ENCODE measurements at regions not wholly inside any gene's neighbourhood (a gene's known extent, or its start where the extent isn't known, plus 50 kb on each side); places are given as distances from the start of the nearest gene placed in this dataset.

- TF ChIP-seq, protein P1, sequence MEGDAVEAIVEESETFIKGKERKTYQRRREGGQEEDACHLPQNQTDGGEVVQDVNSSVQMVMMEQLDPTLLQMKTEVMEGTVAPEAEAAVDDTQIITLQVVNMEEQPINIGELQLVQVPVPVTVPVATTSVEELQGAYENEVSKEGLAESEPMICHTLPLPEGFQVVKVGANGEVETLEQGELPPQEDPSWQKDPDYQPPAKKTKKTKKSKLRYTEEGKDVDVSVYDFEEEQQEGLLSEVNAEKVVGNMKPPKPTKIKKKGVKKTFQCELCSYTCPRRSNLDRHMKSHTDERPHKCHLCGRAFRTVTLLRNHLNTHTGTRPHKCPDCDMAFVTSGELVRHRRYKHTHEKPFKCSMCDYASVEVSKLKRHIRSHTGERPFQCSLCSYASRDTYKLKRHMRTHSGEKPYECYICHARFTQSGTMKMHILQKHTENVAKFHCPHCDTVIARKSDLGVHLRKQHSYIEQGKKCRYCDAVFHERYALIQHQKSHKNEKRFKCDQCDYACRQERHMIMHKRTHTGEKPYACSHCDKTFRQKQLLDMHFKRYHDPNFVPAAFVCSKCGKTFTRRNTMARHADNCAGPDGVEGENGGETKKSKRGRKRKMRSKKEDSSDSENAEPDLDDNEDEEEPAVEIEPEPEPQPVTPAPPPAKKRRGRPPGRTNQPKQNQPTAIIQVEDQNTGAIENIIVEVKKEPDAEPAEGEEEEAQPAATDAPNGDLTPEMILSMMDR (IDR thresholded peaks at IDR 0.05; ENCODE audit: low read depth, low read length, missing control alignments) = no peak
- DNase-seq = no peak
- H3K36me3 ChIP-seq (replicated peaks) = no peaks in the 10 kb centered on the region
- H3K27ac ChIP-seq = no peak overlapping the region
- in situ Hi-C loops (cut with HindIII; ENCODE audit: low pct_ligation_motif_present, low sequenced_read_pairs) = no loop called here
- no peaks in the 10 kb centered on the region for H3K27me3 ChIP-seq (replicated peaks)
- H3K4me3 ChIP-seq (ENCODE audit: low read depth, low read length) = no peak overlapping the region
Measured at GRCh38 chr4:140258476-140258875, 104.5 kb upstream of the MAML3 start.

GRCh38 chr4:140257461-140258305, 103.7 kb upstream of the MAML3 start:
- TF ChIP-seq, protein P1 (IDR thresholded peaks at IDR 0.05; ENCODE audit: low read depth, low read length, missing control alignments) = no peak
- no peaks in the 10 kb centered on the region for H3K27me3 ChIP-seq (replicated peaks)
- no peak overlapping the region for H3K4me3 ChIP-seq (ENCODE audit: low read depth, low read length)
- H3K27ac ChIP-seq = no peak overlapping the region
- DNase-seq = no peak
- H3K36me3 ChIP-seq (replicated peaks) = no peaks in the 10 kb centered on the region
- in situ Hi-C loops (cut with HindIII; ENCODE audit: low pct_ligation_motif_present, low sequenced_read_pairs) = no loop called here

DNA sequence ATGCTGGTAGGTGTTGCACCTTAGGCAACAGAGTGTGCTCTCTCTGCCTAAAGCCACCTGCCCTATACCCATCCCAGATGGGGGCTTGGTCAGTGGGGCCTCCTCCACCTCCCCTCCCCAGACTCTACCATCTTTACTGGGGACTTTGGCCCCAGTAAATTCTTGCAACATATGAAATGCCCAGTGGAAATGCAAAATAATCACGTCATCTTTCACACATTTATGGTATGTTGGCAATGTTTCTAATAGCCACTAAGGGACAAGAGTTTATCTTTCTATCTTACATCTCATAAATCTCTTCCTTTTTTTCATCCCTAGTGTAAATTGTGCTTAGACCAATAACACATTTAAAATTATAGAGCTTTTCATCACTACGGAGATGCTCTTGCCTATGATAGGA, 103.0 kb upstream of the MAML3 start:
- Histone ChIP-seq H3K4me3 (ENCODE audit: low read depth, low read length) (no peak overlapping the region), H3K36me3 (replicated peaks) (no peaks in the 10 kb centered on the region), H3K27ac (peak overlapping the region; percentile 16), H3K27me3 (replicated peaks) (no peaks in the 10 kb centered on the region)
- in situ Hi-C loops (cut with HindIII; ENCODE audit: low pct_ligation_motif_present, low sequenced_read_pairs) = no loop called here
- TF ChIP-seq, protein P1 (IDR thresholded peaks at IDR 0.05; ENCODE audit: low read depth, low read length, missing control alignments) = no peak
- no peak for DNase-seq

DNA sequence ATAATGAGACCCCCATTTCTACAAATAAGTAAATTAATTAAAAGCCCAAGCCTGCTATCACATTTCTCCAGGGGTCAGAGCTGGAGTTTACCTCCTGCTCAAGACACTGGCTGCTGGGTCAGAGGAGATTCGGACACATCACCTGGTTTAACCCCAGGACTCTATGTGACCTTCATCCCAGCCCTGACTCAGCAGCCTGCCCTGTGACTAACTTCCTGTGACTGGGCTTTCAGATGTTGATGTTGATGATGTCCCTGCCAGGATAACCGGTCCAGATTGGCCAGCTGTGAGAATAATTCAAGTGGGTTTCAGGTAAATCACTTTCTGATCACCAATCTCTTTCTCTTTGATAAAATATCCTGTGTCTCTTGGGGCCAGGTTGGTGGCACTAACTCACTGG, 102.4 kb upstream of the MAML3 start:
- DNase-seq = peak; percentile 68
- in situ Hi-C loops (cut with HindIII; ENCODE audit: low pct_ligation_motif_present, low sequenced_read_pairs) = no loop called here
- Histone ChIP-seq H3K36me3 (replicated peaks) (no peaks in the 10 kb centered on the region), H3K27me3 (replicated peaks) (no peaks in the 10 kb centered on the region), H3K27ac (peak overlapping the region; percentile 16), H3K4me3 (ENCODE audit: low read depth, low read length) (no peak overlapping the region)
- TF ChIP-seq, protein P1 (IDR thresholded peaks at IDR 0.05; ENCODE audit: low read depth, low read length, missing control alignments) = no peak

DNA sequence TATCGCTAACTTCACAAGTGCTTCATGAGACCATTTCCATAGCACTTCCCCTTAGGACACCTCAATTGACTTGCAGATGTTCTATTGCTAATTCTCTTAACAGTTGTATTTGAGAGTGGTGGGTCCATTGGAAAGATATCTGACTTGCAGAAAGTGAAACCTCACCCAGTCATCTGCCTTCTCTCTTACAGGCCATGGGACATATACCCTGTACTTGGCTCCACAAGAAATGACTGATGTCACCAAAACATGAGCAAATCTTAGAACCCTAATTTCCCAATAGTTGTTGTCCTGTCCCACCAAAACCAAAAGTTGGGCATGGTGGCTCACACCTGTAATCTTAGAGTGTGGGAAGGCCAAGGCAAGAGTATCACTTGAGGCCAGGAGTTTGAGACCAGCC, 101.9 kb upstream of the MAML3 start:
- no peaks in the 10 kb centered on the region for H3K27me3 ChIP-seq (replicated peaks)
- no peaks in the 10 kb centered on the region for H3K36me3 ChIP-seq (replicated peaks)
- peak overlapping the region; percentile 11 for H3K27ac ChIP-seq
- no peak for DNase-seq
- no peak overlapping the region for H3K4me3 ChIP-seq (ENCODE audit: low read depth, low read length)
- TF ChIP-seq, protein P1 (IDR thresholded peaks at IDR 0.05; ENCODE audit: low read depth, low read length, missing control alignments) = no peak
- in situ Hi-C loops (cut with HindIII; ENCODE audit: low pct_ligation_motif_present, low sequenced_read_pairs) = no loop called here

DNA sequence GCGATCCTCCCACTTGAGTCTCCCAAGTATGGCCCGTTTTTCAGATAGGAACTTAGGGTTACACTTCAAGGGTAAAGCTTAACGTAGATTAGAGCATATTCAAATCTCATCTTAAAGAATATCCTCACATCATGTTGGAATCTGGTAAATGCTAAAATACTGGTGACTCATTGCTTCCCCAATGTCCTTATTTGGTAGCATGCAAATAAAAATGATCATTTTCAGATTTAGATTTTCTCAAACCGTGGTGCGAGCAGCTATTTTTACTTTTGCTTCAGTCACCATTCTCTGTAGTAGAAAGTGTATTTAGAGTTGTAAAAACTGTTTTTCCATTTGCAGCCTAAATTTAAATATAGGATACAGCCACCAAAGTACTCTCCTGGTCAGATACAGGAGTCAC, 101.5 kb upstream of the MAML3 start:
- H3K36me3 ChIP-seq (replicated peaks) = no peaks in the 10 kb centered on the region
- TF ChIP-seq, protein P1 (IDR thresholded peaks at IDR 0.05; ENCODE audit: low read depth, low read length, missing control alignments) = no peak
- in situ Hi-C loops (cut with HindIII; ENCODE audit: low pct_ligation_motif_present, low sequenced_read_pairs) = no loop called here
- H3K27me3 ChIP-seq (replicated peaks) = no peaks in the 10 kb centered on the region
- peak; percentile 34 for DNase-seq
- no peak overlapping the region for H3K4me3 ChIP-seq (ENCODE audit: low read depth, low read length)
- peak overlapping the region; percentile 11 for H3K27ac ChIP-seq

Data from brain microvascular endothelial cell (primary cell).